Right forelimb (tissue), 1 donor: ENCODE measurements at regions not wholly inside any gene's neighbourhood (a gene's known extent, or its start where the extent isn't known, plus 50 kb on each side); places are given as distances from the start of the nearest gene placed in this dataset.
"Not testable (repeated sequence)": the region's sequence is repeated elsewhere in the genome, so short reads cannot be mapped to it uniquely, and the experiment has no call there.

Experiments
- DNase-seq: peaks from one replicate; pipeline ENCODE4 v3.0.0-alpha.2; 2018

DNA sequence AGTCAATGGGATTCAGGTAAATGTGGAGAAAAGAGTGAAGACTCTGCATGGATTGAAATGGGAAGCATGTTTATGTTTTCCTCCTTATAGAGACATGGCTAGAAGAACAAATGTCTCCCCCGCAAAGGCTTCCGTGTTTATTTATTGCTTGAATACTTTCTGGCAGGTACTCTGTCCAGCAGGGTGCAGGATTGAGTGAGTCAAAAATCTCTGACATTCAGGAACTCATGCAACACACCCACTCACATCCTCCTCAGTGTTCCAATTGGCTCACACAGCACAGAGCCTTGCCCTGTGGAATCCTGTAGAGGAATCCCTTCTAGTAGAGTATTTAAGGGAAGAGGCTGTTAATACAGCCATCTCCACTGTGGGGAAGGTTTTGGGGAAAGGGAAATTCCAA, 290.3 kb upstream of the VWC2 start:
- DNase-seq = no peak

DNA sequence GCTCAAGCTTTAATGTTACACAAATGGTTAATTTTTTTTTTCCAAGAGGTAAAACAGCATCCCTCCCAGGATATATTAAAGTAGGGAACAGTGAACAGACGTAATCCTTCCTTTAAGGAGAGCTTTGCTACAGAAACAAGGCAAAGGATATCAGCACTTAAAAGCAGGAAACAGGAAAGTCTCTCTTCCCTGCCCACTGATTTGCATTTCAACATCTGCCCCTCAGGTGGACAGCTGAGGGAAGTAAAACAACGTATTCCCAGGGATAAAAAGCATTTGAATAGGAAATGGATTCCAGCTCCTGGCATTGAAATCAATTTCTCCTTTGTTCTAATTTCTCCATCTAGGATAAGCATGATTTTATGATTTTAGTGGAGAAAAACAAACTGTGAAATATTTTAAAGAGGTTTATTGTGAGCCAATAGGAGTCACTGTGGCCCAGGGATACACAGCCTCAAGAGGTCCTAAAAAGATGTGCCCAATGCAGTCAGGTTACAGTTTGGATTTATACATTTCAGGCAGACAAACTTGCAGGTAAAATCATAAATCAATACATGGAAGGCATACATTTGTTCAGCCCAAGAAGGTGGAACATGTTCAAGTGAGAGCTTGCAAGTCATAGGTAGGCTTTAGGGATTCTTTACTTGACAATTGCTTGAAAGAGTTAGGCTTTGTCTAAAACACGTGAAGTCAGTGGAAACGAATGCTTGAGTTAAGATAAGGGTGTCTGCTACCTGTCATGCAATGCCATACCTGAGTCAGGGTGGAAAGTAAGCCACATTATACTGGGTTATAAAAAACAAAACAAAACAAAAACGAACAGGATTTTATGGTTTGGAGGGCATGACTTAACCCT, 286.2 kb upstream of the VWC2 start:
- DNase-seq = no peak

DNA sequence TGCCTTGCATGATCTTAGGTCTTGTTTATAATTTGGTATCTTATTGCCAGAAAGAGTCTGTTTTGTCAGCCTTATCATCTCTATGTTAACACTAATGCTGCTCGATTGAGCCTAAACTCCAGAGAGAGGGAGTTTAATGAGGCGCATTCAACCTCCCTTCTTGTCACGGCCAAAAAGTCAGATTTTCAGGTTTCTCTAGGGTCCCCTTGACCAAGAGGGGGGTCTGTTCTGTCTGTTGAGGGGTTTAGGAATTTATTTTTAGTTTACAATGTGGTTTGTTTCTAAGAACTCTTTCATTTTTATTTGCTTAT, 285.7 kb upstream of the VWC2 start:
- no peak for DNase-seq

DNA sequence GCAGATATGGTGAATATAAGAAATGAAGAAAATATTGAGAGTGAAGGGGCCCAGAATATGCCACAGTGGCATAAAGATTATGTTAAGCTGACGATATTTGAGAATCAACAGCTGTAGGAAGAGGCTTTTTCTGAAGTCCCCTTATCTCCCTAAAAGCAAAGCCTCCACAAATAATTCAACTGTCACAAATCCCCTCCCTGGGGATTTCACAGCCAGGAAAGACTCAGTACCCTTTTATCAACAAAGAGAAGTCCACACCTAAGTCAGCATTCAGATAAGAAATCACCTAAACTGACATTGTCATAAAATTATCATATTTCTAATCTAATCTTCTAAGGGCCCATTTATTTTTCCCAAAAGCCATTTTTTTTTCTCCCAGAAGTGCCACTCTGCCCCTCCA, 284.9 kb upstream of the VWC2 start:
- DNase-seq = no peak

DNA sequence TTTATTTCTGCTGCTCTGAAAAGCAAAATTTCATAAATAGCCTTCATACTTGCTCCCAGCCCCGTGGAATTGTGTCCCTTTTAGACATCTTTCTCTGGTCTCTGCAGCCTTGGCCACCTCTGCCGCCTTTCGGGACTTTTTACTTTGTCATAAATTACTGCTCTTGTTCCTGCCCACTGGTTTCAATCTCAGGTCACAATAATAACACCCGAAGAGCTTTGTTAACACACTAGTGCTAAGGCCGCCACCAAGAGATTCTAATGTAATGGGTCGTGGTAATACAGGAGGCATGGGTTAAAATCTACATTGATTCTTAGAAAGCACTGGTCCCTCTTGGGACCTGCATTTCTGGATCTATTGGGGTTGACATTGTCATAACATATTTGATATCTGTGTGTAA, 276.0 kb upstream of the VWC2 start:
- DNase-seq = no peak

DNA sequence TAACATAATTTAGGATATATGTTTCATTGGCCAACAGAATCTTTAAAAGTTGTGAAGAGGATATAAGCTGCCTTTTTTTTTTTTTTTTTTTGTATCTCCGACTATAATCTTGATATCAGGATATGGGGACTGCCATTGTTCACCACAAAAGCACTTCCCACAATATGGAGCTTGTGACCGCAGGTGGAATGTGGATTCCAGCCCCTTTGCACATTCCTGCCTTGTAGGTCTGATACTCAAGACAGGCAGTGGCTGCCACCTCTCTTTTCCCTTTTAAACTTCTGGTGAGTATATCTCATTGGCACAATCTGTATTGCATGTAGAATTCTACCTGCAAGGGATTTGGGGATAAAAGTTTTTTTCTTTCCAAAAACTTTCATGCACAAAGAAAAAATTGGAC, 272.7 kb upstream of the VWC2 start:
- no peak for DNase-seq

DNA sequence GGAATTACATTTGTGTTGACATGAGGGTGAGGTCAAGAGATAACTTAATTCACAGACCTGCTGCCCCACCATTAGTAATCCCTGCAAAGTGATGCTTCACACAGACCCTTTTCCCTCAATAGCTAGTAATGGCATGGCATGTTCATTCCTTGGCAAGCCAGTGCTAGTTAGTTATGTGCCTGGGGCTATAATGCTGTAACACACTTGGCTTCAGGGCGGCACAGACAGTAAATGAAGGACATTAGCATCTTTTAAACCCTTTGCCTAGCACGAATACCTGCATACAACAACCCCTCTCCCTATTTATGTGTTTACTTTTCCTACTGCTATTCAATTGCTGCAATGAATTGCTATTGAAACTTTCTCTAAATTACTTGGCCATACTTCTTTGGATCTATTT, 266.2 kb upstream of the VWC2 start:
- DNase-seq = not testable (repeated sequence)

DNA sequence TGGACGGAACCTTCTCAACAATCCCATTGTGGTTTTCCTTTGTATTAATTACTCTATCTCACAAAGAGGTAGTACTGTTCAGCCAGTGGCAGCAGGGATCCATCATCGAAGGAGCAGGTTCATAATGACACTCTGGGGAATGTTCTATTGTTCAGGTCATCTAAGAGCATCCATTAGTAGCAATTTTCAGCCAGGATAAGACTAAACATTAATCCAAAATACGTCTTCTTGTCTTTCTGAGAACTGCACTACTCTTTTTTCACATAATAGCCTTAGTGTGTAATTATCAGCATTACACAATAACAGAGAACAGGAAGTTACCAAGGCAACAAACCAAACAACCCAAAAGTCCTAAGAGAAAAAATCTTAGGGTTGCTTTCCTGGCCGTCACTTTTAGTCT, 259.5 kb upstream of the VWC2 start:
- no peak for DNase-seq

DNA sequence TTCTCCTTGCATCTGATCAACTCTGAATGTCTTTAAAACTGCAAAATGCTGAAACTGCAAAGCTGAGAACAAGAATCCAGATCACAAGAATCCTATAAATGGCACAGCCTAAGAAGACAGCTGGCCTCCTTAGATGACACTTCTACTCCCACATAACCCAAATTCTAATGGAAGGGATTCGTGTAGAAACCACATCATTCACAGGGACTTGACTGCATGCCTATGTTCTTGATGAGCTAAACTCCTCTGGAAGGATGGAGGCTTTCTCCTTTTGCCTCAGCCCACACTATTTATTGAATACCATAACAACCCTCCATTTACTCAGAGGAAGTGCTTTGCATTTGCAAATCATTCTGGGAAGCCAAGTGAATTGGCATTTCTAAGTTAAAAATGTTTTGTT, 252.5 kb upstream of the VWC2 start:
- DNase-seq = no peak

DNA sequence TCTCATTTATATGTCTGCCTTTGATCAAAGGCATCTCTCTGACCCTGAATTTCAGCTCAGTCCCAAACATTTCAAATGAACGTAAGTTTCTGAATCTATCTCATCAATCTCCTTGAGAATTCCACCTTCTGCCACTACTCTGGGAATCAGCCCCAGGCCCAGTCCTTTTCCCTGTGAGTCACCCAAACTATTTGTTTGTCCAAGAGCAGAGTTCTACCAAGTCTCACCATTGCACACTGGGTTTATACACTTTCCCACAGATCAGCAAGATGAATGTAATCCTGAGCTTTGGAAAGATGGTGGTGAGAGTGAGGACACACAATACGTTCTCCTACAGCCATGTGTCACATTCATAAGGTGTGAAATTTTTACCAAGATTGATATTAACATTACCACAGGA, 251.3 kb upstream of the VWC2 start:
- no peak for DNase-seq

DNA sequence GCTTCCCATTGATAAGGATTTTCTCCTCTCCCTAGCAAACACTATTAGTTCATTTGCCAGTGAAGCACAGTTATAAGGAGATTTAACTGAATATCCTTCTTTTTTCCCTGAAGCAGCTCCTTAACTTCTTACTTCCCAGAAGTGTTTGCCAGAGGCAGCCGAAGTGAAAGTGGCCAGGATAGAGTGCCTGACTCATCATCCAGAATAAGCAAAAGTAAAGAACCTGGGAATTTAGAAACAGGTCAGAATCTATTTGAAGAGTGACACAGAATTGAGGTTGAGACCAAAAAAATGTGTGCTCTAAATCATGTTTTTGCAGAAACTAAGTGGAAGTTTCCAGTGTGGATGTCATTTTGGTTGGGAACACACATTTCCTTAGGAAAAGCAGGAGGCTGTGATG, 249.6 kb upstream of the VWC2 start:
- DNase-seq = no peak

DNA sequence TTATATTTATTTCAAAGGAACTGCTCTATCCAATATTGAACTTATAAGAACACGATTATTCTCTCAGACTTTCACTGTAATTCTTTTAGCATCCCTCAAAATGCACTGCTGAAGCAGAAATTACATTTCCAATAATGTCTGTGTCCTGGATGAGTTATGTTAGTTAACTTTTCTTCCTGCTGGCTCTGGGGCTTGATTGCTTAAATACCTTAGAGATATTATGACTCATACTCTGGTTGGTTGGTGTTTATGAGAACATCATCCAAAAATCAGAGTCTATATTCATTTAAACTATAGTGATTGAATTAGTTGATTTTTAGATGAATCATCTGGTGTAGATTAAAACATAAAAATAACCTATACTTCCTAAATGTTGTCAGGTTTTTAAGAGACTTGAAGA, 246.3 kb upstream of the VWC2 start:
- DNase-seq = no peak

DNA sequence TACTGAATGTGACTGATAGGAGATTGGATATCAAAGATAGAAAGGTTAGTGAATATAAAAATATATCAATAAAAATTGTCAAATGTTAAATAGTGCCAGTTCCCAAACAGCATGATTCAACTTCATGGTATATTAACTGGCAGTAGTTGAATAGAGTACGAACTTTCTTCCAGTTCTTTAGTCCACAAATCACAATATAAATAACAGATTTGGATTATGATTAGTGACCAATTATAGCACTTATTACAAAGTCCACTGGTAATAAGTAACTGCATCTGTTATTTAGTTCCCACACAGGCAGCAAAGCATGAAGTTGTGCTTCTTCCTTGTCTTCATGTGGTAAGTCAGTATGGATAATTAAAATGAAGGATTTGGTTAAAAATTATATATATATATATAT, 243.0 kb upstream of the VWC2 start:
- DNase-seq = no peak

DNA sequence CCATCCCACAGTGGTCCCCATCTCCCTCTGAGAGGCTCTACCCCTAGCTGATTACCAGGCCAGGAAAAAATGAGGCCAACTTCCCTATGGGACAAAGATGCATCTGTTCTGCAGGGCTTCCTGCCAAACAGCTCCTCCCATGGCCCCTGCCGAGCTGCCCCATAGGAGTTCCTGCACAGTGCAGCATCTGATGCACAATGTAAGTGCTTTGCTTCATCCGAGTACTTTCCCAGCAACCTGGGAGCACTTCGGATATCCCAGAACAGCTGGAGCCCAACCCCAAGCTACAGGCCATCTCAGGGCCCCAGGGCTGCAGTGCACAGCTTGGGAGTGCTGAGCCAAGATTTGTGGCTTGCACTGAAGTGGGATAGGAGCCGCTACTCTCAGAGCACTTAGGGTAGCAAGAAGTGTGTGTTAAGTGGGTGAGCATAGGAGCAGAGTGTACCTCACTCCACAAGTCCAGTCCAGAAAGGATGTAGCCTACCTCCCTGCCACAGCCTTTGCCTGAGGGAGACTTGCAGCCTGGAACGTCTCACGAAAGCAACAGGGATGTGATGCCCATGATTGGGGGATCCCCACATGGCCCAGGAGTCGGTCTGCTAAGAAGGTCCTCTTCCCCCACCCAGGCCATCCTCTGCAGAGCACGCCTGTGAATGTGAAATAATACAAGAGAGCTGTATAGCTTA, 209.6 kb upstream of the VWC2 start:
- no peak for DNase-seq

DNA sequence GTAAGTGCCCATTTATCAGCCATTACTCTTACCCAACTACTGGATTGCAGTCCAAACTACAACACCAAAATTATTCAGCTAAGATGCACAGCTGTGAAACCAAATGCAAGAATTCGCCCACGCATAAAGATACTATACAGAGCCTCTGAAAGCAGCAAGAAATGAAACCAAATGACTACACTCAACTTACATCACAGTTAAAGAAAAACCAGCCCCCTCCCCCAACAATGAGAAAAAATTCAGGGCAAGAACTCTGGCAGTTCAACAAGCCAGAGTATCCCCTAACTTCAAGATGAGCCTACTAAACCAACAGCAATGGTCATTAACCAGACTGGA, 209.1 kb upstream of the VWC2 start:
- no peak for DNase-seq

DNA sequence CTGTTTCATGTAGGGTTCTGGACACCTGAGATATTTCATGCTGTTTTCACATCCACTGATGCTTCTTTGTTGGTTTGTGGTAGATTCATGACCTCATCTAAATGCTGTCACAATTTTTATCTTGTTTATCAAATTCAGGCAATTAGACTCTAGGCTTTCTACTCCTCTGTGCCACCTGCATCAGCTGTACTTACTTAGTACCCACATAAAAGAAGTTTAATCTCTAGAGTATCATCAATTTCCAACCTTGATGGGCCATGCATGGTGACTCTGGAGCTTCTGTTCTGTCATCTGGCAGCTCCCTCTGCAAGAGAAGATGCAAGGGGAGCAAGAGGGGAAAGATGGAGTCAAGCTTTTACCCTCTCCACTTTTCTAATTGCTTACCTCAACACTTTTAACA, 195.9 kb upstream of the VWC2 start:
- DNase-seq = no peak

DNA sequence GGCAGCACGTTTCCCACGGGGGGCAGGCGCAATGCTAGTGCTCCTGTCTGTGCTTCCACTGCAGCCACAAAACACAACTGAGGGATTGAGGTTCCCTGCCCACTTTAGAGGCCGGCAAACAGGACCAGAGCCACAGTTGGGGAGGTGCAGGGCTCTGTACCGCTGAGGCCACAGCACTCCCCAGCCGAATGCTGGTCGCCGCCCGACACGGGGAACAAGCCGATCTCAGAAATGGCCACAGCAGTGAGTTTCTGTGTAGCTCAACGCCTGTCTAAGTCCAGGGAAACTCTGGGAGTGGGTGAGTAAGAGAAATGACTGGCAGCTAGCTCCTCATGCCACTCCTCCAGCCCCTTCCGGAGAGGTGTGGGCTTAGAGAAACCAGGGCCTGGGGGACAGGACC, 194.0 kb upstream of the VWC2 start:
- DNase-seq = no peak

DNA sequence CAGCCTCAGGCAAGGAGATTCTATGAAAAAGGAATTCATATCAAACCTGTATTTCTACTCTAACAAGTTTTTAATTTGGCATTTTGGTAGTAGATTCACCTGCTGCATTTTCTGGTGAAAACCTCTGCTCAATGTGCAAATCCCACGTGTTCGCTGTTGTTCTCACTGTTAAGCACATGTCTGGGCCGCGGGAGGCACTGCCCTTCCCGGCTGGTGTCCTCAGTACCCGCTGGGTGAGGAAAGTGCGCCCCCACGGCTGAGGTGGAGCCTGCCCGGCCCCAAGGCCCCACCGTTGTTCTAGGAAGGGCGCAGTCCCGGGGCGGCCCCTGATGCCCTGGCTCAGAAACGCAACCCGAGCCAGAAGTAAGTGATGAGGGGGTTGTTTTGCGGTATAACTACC, 193.4 kb upstream of the VWC2 start:
- no peak for DNase-seq

DNA sequence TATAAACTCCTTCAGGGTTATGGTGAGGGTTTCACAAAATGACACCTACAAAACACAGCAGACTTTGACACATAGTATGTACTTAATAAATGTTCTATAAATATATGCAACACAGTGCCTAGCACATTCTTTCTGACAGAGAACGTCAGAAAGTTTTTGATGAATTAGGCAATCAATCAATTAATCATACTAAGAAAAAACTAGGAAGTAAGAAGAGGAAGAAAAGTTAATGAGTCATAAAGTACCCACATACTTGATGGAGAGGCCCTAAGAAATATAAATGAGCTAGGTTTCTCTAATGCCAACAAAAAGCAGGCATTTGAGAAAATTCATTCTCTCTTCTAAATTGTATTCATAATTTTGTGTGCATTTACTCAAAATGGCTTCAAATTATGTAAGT, 192.7 kb upstream of the VWC2 start:
- DNase-seq = no peak

DNA sequence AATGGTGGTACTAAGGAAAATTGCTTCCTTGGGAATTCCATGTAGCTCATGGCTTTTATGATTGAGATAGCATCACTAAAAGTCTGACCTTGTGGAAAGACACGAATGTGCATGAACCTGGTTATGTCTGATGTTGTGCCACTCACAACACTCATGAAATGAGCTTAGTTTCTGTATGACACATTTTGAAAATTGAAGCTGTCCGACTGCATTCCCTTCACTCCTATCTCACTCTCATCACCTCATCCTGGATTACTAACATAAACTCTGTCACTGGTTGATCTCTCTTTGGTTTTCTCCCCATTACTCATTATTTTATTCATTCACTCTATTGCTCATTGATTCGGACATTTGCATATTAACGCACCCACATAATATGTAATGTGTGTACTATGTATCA, 190.0 kb upstream of the VWC2 start:
- DNase-seq = no peak

DNA sequence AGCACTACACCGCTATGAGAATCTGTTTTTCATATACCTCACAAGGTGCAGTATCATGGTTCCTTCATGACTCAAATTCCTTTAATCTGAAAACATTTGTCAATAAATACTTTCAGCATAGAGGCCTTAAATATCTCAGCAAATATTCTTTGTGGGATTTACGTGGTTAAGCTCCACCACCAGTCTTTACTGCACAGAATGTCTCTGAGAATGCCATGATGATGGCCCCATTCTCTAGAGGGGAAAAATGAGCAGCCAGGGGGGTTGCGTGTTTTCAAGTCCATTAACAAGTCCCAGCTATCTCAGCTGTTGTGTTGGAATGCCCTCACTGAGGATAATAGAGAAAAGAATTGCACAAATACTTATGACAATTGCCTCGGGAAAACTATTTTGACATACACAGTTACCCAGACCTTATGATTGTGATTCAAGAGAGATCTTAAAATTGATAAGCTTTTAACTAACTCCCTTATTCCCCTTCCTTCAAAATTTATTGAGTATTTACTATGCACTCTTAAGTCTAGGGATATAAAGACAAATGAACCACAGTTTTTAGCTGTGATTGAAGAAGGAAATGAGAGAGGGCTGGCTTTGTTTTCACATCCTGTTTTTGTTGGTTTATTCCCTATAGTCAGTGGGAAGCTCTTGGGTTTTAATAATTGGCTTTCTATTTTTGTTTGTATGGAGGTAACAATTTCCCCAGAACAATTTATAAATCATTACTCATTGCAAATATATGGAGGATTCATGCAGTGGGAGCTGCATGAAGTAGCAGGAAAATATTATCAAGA, 176.5 kb upstream of the VWC2 start:
- DNase-seq = no peak

DNA sequence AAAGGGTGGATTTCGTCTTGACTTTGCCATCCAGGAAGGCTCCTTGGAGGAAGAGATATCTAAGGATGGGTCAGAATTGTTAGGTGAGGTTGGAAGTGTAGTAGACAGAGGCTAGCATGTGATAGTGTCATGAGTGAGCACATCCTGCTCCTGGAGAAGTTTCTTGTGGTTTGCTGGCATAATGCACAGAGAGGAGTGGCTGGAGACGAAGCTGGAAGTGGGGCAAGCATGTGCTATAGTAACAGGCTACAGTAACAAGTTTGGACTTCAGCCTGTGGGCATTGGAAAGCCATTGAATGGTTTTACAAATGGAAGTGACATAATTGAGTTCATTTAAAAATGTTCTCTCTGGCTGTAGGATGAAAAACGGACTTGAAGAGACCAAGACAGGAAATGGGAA, 175.6 kb upstream of the VWC2 start:
- DNase-seq = no peak

DNA sequence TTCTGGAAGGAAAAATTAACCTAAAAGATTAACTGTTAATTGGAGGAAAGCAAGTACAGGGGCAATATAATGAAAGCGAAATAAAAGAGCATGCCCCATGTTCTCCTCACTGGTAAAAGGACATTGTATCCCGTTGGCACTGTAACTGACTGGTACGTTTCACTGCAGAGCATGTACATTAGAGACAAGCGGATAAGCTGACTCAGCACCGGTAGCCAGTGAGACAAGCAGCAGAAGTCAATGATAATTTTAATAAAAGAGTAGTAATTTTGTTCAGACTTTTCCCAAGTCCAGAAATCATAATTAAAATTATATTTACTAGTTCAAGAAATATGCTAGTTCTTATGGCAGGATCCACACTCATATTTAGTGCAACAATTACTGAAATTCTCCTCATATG, 161.5 kb upstream of the VWC2 start:
- no peak for DNase-seq

DNA sequence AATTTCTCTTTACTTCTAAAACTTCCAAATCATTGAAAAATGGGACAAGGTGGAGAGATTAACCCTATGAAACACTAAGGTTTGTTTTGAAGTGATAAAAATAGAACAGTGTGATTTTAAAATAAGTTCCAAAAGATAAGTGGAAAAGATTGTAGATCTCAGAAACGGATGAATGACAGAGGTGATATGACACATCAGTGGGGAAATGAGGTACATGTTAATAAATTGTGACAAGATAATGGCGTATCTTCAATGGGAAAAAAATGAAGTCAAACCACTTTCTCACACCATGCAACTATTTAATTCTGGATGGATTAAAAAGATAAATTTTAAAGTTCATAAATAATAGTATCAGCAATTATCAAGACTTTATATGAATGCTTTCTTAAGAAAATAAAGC, 159.7 kb upstream of the VWC2 start:
- DNase-seq = no peak
